ENCODE measurements at regions not wholly inside any gene's neighbourhood (a gene's known extent, or its start where the extent isn't known, plus 50 kb on each side); places are given as distances from the start of the nearest gene placed in this dataset.

- no peak for DNase-seq
- TF ChIP-seq CTCF (IDR thresholded peaks at IDR 0.05; ENCODE audit: low read depth, low read length) = no peak
- no peaks in the 10 kb centered on the region for H3K9me3 ChIP-seq
Observed at GRCh38 chr10:30793093-30793492, 163.5 kb upstream of the LYZL2 start.

GRCh38 chr10:30792025-30792424, 162.5 kb upstream of the LYZL2 start:
- Histone ChIP-seq H3K36me3 (no peaks in the 10 kb centered on the region), H3K9me3 (no peaks in the 10 kb centered on the region)
- no peak for TF ChIP-seq CTCF (IDR thresholded peaks at IDR 0.05; ENCODE audit: low read depth, low read length)

More at GRCh38 chr10:30793093-30793492, 163.5 kb upstream of the LYZL2 start:
- no peak overlapping the region for H3K4me3 ChIP-seq (ENCODE audit: low read depth, low read length)
- no peaks in the 10 kb centered on the region for H3K4me1 ChIP-seq
- H3K27me3 ChIP-seq = no peaks in the 10 kb centered on the region
- H3K36me3 ChIP-seq = no peaks in the 10 kb centered on the region

GRCh38 chr10:30791197-30791611, 161.7 kb upstream of the LYZL2 start:
- Histone ChIP-seq H3K27me3 (no peaks in the 10 kb centered on the region), H3K4me1 (peaks cover 5% of the 10 kb centered on the region), H3K4me3 (ENCODE audit: low read depth, low read length) (no peak overlapping the region), H3K36me3 (no peaks in the 10 kb centered on the region), H3K9me3 (no peaks in the 10 kb centered on the region)
- TF ChIP-seq CTCF (IDR thresholded peaks at IDR 0.05; ENCODE audit: low read depth, low read length) = no peak
- no peak for DNase-seq

More at GRCh38 chr10:30792025-30792424, 162.5 kb upstream of the LYZL2 start:
- Histone ChIP-seq H3K27me3 (no peaks in the 10 kb centered on the region), H3K4me1 (peaks cover 3% of the 10 kb centered on the region), H3K4me3 (ENCODE audit: low read depth, low read length) (no peak overlapping the region)
- no peak for DNase-seq

- Histone ChIP-seq H3K4me3 (ENCODE audit: low read depth, low read length) (no peak overlapping the region), H3K9me3 (no peaks in the 10 kb centered on the region), H3K27me3 (no peaks in the 10 kb centered on the region), H3K4me1 (peaks cover 13% of the 10 kb centered on the region), H3K36me3 (no peaks in the 10 kb centered on the region)
- TF ChIP-seq CTCF (IDR thresholded peaks at IDR 0.05; ENCODE audit: low read depth, low read length) = no peak
- DNase-seq = no peak
Observed at GRCh38 chr10:30789806-30790205, 160.3 kb upstream of the LYZL2 start.

GRCh38 chr10:30788307-30788706, 158.8 kb upstream of the LYZL2 start:
- TF ChIP-seq CTCF (IDR thresholded peaks at IDR 0.05; ENCODE audit: low read depth, low read length) = no peak
- Histone ChIP-seq H3K27me3 (no peaks in the 10 kb centered on the region), H3K4me3 (ENCODE audit: low read depth, low read length) (no peak overlapping the region), H3K9me3 (no peaks in the 10 kb centered on the region), H3K36me3 (no peaks in the 10 kb centered on the region), H3K4me1 (peaks cover 13% of the 10 kb centered on the region)
- DNase-seq = no peak

- Histone ChIP-seq H3K4me3 (ENCODE audit: low read depth, low read length) (no peak overlapping the region), H3K36me3 (no peaks in the 10 kb centered on the region), H3K27me3 (no peaks in the 10 kb centered on the region), H3K4me1 (peaks cover 13% of the 10 kb centered on the region), H3K9me3 (no peaks in the 10 kb centered on the region)
- no peak for DNase-seq
- no peak for TF ChIP-seq CTCF (IDR thresholded peaks at IDR 0.05; ENCODE audit: low read depth, low read length)
Observed at GRCh38 chr10:30786906-30787305, 157.4 kb upstream of the LYZL2 start.

Data from BE2C (cell line).